H1 (cell line): ENCODE measurements at regions not wholly inside any gene's neighbourhood (a gene's known extent, or its start where the extent isn't known, plus 50 kb on each side); places are given as distances from the start of the nearest gene placed in this dataset.

Experiments
- CTCF ChIA-PET: fragments of 300-600 bp; sonication (Branson Sonifier 250); formaldehyde crosslinking; loops from one replicate; lab custom pipeline; 2021; ENCODE audit not compliant: partially characterized antibody; lab: Charles Lee
- POLR2A ChIA-PET: fragments of 300-600 bp; sonication (Branson Sonifier 250); formaldehyde crosslinking; loops from one replicate; lab custom pipeline; 2021; ENCODE audit warnings: inconsistent platforms; ENCODE audit not compliant: partially characterized antibody; lab: Charles Lee
- DNase-seq, 2 experiments: peaks; one replicate each; pipeline versions ENCODE4 v3.0.0 to v3.0.0-alpha.2; 2010 to 2022; ENCODE audit warnings: low spot score in 2 of 2, low read depth in 1 of 2, mixed read lengths in 1 of 2
- FAIRE-seq: peaks from 2 replicates; lab custom pipeline; 2011; peaks lifted over from hg19 to GRCh38; lab: Jason Lieb, UNC
- H2AFZ ChIP-seq: 2 replicates; pipeline ENCODE4 v1.8.1; 2012; ENCODE audit warnings: low read length, inconsistent platforms
- H2AK5ac ChIP-seq: 2 replicates; pipeline ENCODE4 v1.6.1; 2013; ENCODE audit warnings: low read depth, low read length
- H2BK120ac ChIP-seq: replicated peaks from 2 replicates; pipeline ENCODE3; 2013; ENCODE audit warnings: low read depth, low read length, inconsistent platforms
- H2BK12ac ChIP-seq: 2 replicates; pipeline ENCODE4 v1.6.1; 2013; ENCODE audit warnings: low read depth, low read length
- H2BK15ac ChIP-seq: 2 replicates; pipeline ENCODE4 v1.6.1; 2013; ENCODE audit warnings: low read length
- H2BK20ac ChIP-seq: 2 replicates; pipeline ENCODE4 v1.6.1; 2013; ENCODE audit warnings: low read length
- H2BK5ac ChIP-seq: 2 replicates; pipeline ENCODE4 v1.6.1; 2013; ENCODE audit warnings: low read depth, low read length
- H3K14ac ChIP-seq: 2 replicates; pipeline ENCODE4 v1.6.1; 2013; ENCODE audit warnings: inconsistent platforms; ENCODE audit not compliant: insufficient read length
- H3K18ac ChIP-seq: 2 replicates; pipeline ENCODE4 v1.6.1; 2013; ENCODE audit warnings: low read length; ENCODE audit errors: extremely low read depth
- H3K23ac ChIP-seq: 2 replicates; pipeline ENCODE4 v1.6.1; 2013; ENCODE audit warnings: inconsistent platforms; ENCODE audit not compliant: insufficient read length
- H3K23me2 ChIP-seq: 2 replicates; pipeline ENCODE4 v1.6.1; 2013; ENCODE audit warnings: low read depth, low read length
- H3K27ac ChIP-seq: 2 replicates; pipeline ENCODE4 v1.6.1; 2011; ENCODE audit warnings: low read depth, low read length, inconsistent platforms
- H3K27me3 ChIP-seq, 4 experiments: replicated peaks in 1 of 4; 1 replicate in 1 of 4; 2 replicates in 3 of 4; pipeline versions ENCODE4 v1.6.1 to v1.8.1; 2011 to 2013; ENCODE audit warnings: low read length in 3 of 4, mild to moderate bottlenecking in 3 of 4, inconsistent platforms in 2 of 4, mixed read lengths in 2 of 4, moderate library complexity in 1 of 4; ENCODE audit not compliant: control insufficient read depth in 3 of 4, insufficient read depth in 3 of 4; ENCODE audit errors: extremely low read depth in 1 of 4
- H3K36me3 ChIP-seq, 4 experiments: 2 replicates each; pipeline versions ENCODE4 v1.6.1 to v1.8.1; 2011 to 2013; ENCODE audit warnings: mild to moderate bottlenecking in 4 of 4, low read length in 3 of 4, moderate library complexity in 2 of 4, control low read depth in 1 of 4, inconsistent platforms in 1 of 4; ENCODE audit not compliant: insufficient read depth in 4 of 4, control insufficient read depth in 2 of 4
- H3K4ac ChIP-seq: replicated peaks from 2 replicates; pipeline ENCODE3; 2013; ENCODE audit warnings: low read length, low read depth, mixed read lengths, inconsistent platforms; ENCODE audit not compliant: insufficient read length
- H3K4me1 ChIP-seq, 4 experiments: replicated peaks in 1 of 4; 1 replicate in 1 of 4; 2 replicates in 3 of 4; pipeline versions ENCODE4 v1.6.1 to v1.8.1; 2011 to 2013; ENCODE audit warnings: low read length in 3 of 4, inconsistent platforms in 2 of 4, mixed read lengths in 1 of 4; ENCODE audit not compliant: insufficient read depth in 4 of 4, control insufficient read depth in 3 of 4
- H3K4me2 ChIP-seq, 2 experiments: 2 replicates each; pipeline versions ENCODE4 v1.6.1 to v1.8.1; 2011 to 2013; ENCODE audit warnings: low read depth in 2 of 2, low read length in 2 of 2, control low read depth in 1 of 2, inconsistent platforms in 1 of 2, mild to moderate bottlenecking in 1 of 2; ENCODE audit not compliant: insufficient read depth in 1 of 2
- H3K4me3 ChIP-seq, 4 experiments: fragments of 200-600, 300-600 bp in 1 of 4; sonication (generic), shearing (Covaris generic), sonication (Bioruptor Twin) in 1 of 4; 2 replicates each; pipeline versions ENCODE4 v1.5.1 to v1.8.1; 2011 to 2016; ENCODE audit warnings: low read length in 4 of 4, low read depth in 3 of 4, control low read depth in 2 of 4, inconsistent platforms in 2 of 4, mild to moderate bottlenecking in 2 of 4, mixed read lengths in 1 of 4, moderate library complexity in 1 of 4; ENCODE audit not compliant: insufficient read depth in 2 of 4; ENCODE audit errors: extremely low read depth in 1 of 4
- H3K56ac ChIP-seq: replicated peaks from 2 replicates; pipeline ENCODE3; 2013; ENCODE audit warnings: low read depth, mild to moderate bottlenecking, mixed read lengths, low read length, inconsistent platforms; ENCODE audit not compliant: insufficient read length
- H3K79me1 ChIP-seq: 2 replicates; pipeline ENCODE4 v1.6.1; 2013; ENCODE audit warnings: low read depth, low read length, control low read depth
- H3K79me2 ChIP-seq, 2 experiments: 2 replicates each; pipeline versions ENCODE4 v1.6.1 to v1.8.1; 2012 to 2013; ENCODE audit warnings: low read length in 2 of 2, mild to moderate bottlenecking in 2 of 2, inconsistent platforms in 1 of 2; ENCODE audit not compliant: insufficient read depth in 2 of 2, control insufficient read depth in 1 of 2
- H3K9ac ChIP-seq, 4 experiments: replicated peaks in 1 of 4; 1 replicate in 1 of 4; 2 replicates in 3 of 4; pipeline versions ENCODE4 v1.6.1 to v1.8.1; 2011 to 2013; ENCODE audit warnings: low read depth in 3 of 4, low read length in 3 of 4, control low read depth in 2 of 4, mild to moderate bottlenecking in 2 of 4, moderate library complexity in 2 of 4, inconsistent platforms in 1 of 4; ENCODE audit errors: extremely low read depth in 1 of 4
- H3K9me3 ChIP-seq, 2 experiments: 2 replicates each; pipeline versions ENCODE4 v1.6.1 to v1.8.1; 2012 to 2013; ENCODE audit warnings: mild to moderate bottlenecking in 2 of 2, moderate library complexity in 2 of 2, control low read depth in 1 of 2, inconsistent platforms in 1 of 2, low read depth in 1 of 2, low read length in 1 of 2, mixed read lengths in 1 of 2; ENCODE audit not compliant: insufficient read depth in 2 of 2
- H4K20me1 ChIP-seq, 2 experiments: replicated peaks in 1 of 2; 2 replicates each; pipeline versions ENCODE3 to v1.8.1; 2011 to 2013; ENCODE audit warnings: inconsistent platforms in 2 of 2, low read length in 2 of 2, mild to moderate bottlenecking in 1 of 2; ENCODE audit not compliant: insufficient read depth in 2 of 2, control insufficient read depth in 1 of 2
- H4K5ac ChIP-seq: 2 replicates; pipeline ENCODE4 v1.6.1; 2013; ENCODE audit warnings: low read length, low read depth, mixed read lengths, inconsistent platforms; ENCODE audit not compliant: insufficient read length
- H4K8ac ChIP-seq: 2 replicates; pipeline ENCODE4 v1.8.0; 2013; ENCODE audit warnings: mild to moderate bottlenecking, moderate library complexity, low read length, inconsistent platforms; ENCODE audit not compliant: insufficient read depth; ENCODE audit errors: extremely low read depth
- H4K91ac ChIP-seq: replicated peaks from 2 replicates; pipeline ENCODE3; 2013; ENCODE audit warnings: low read length, mixed read lengths, inconsistent platforms; ENCODE audit not compliant: insufficient read length
- ATF3 ChIP-seq: IDR thresholded peaks from 2 replicates; pipeline ENCODE4 v1.6.1; 2011; ENCODE audit warnings: low read depth, mild to moderate bottlenecking, low read length; ENCODE audit not compliant: insufficient read depth
- BACH1 ChIP-seq: IDR thresholded peaks from 2 replicates; pipeline ENCODE4 v1.6.1; 2012; ENCODE audit warnings: low read length, improper control_type of control experiment
- CBX5 ChIP-seq: fragments of 300-800, 300-1000 bp; sonication (generic); IDR thresholded peaks from 2 replicates; pipeline ENCODE4 v1.7.1; 2016; ENCODE audit warnings: antibody characterized with exemption, low read length, low read depth
- CREB1 ChIP-seq: IDR thresholded peaks from 2 replicates; pipeline ENCODE4 v1.6.1; 2012; ENCODE audit warnings: inconsistent platforms
- EGR1 ChIP-seq: IDR thresholded peaks from 2 replicates; pipeline ENCODE4 v1.6.1; 2011; ENCODE audit warnings: low read depth, low read length, borderline replicate concordance
- KDM5A ChIP-seq: fragments of 200-600 bp; IDR thresholded peaks from 2 replicates; pipeline ENCODE4 v1.7.1; 2012; ENCODE audit warnings: mild to moderate bottlenecking, low read length, inconsistent platforms, mixed read lengths
- NANOG ChIP-seq: IDR thresholded peaks from 2 replicates; pipeline ENCODE4 v1.6.1; 2011; ENCODE audit warnings: low read length, low read depth, mild to moderate bottlenecking, inconsistent platforms; ENCODE audit not compliant: insufficient read depth, poor library complexity, severe bottlenecking
- WGBS, 2 experiments: shearing (Covaris generic) in 1 of 2; methylation state at CpG; one replicate each; pipeline versions ENCODE4 v1.1.6 to v1.1.7; 2013 to 2015; ENCODE audit warnings: low lambda C conversion rate in 2 of 2, mixed read lengths in 2 of 2, inconsistent platforms in 1 of 2, low coverage in 1 of 2, missing lambda C conversion rate in 1 of 2; ENCODE audit not compliant: insufficient replicate concordance in 2 of 2, insufficient coverage in 1 of 2, insufficient read length in 1 of 2; ENCODE audit errors: extremely low coverage in 1 of 2, missing lambda C conversion rate in 1 of 2; 5-methylcytosine and 5-hydroxymethylcytosine counted together
- TF ChIP-seq, protein P1 (sequence below): IDR thresholded peaks from 2 replicates; pipeline ENCODE4 v1.6.1; 2012; ENCODE audit warnings: low read length, inconsistent platforms

DNA sequence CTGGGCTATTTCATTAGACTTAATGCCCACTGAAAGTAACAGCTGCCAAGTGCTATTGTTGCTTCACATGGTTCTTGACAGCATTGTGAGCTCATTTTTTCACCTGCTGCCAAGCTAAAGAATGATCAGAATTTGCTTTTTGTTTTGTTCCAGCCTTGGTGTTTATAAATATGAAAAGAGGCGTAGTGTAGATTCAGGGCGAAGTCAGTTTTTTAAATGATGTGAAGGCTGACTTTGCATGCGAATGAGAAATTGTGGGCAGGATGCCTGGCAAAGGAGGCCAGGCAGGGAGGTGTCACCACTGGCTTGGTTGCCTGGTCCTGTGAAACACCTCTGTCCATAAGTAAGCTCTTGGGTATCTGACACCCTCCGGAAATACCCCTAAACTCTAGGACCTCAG, 93.3 kb upstream of the NAP1L1 start:
- WGBS, 2 experiments: 85% methylated on average over 4 of the region's 4 CpGs; no CpG with 5 or more reads in 1 of the 2 experiments
- no peaks in the 10 kb centered on the region for H3K9me3 ChIP-seq
- H2AFZ ChIP-seq: no peak overlapping the region
- H3K4ac ChIP-seq: no peak overlapping the region
- no peaks in the 10 kb centered on the region for H3K27me3 ChIP-seq
- H3K9ac ChIP-seq: no peak overlapping the region
- no peak overlapping the region for H4K91ac ChIP-seq
- H3K18ac ChIP-seq: no peak overlapping the region
- no peak overlapping the region for H3K14ac ChIP-seq
- H2BK15ac ChIP-seq: no peak overlapping the region
- H2BK5ac ChIP-seq: no peak overlapping the region
- H3K27ac ChIP-seq: no peak overlapping the region
- FAIRE-seq (no peak), DNase-seq (no peak)
- H3K79me2 ChIP-seq: no peaks in the 10 kb centered on the region
- no peaks in the 10 kb centered on the region for H3K23me2 ChIP-seq
- H2AK5ac ChIP-seq: no peak overlapping the region
- no peak overlapping the region for H3K4me3 ChIP-seq
- H2BK120ac ChIP-seq: no peak overlapping the region
- H2BK20ac ChIP-seq: no peak overlapping the region
- no peaks in the 10 kb centered on the region for H3K79me1 ChIP-seq
- no peaks in the 10 kb centered on the region for H3K4me1 ChIP-seq
- H2BK12ac ChIP-seq: no peak overlapping the region
- no peaks in the 10 kb centered on the region for H4K20me1 ChIP-seq
- POLR2A ChIA-PET: interaction anchor here (0.5 to 0.6 kb wide), 2 partner anchors 115 to 530 kb away, joined by 3 read pairs; no protein-coding TSS in a partner anchor
- no peak overlapping the region for H4K8ac ChIP-seq
- H3K36me3 ChIP-seq: no peaks in the 10 kb centered on the region
- H3K4me2 ChIP-seq: no peak overlapping the region
- H4K5ac ChIP-seq: no peak overlapping the region
- no peak overlapping the region for H3K23ac ChIP-seq
- CTCF ChIA-PET: interaction anchor here (0.6 to 3.8 kb wide), 2 partner anchors 18 to 33 kb away, joined by 3 to 14 read pairs; no protein-coding TSS in a partner anchor
- no peak overlapping the region for H3K56ac ChIP-seq
- TF ChIP-seq BACH1 (no peak), ATF3 (no peak), CREB1 (no peak), KDM5A (no peak), EGR1 (no peak), NANOG (no peak), CBX5 (no peak)
- TF ChIP-seq, protein P1, sequence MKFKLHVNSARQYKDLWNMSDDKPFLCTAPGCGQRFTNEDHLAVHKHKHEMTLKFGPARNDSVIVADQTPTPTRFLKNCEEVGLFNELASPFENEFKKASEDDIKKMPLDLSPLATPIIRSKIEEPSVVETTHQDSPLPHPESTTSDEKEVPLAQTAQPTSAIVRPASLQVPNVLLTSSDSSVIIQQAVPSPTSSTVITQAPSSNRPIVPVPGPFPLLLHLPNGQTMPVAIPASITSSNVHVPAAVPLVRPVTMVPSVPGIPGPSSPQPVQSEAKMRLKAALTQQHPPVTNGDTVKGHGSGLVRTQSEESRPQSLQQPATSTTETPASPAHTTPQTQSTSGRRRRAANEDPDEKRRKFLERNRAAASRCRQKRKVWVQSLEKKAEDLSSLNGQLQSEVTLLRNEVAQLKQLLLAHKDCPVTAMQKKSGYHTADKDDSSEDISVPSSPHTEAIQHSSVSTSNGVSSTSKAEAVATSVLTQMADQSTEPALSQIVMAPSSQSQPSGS: no peak
